Transverse colon (tissue), 4 donors: ENCODE measurements at regions not wholly inside any gene's neighbourhood (a gene's known extent, or its start where the extent isn't known, plus 50 kb on each side); places are given as distances from the start of the nearest gene placed in this dataset.

Experiments
- CTCF ChIP-seq, 5 experiments: fragments of 200-600 bp in 3 of 5; fragments of 450-650 bp in 2 of 5; sonication (generic) in 3 of 5; IDR thresholded peaks; 1 replicate in 2 of 5; 2 replicates in 3 of 5; pipeline ENCODE4 v1.5.1; 2016 to 2017; ENCODE audit warnings: antibody characterized with exemption in 5 of 5, inconsistent platforms in 3 of 5, mild to moderate bottlenecking in 2 of 5, moderate library complexity in 1 of 5
- EP300 ChIP-seq: sonication (generic); formaldehyde crosslinking; IDR thresholded peaks from one replicate; pipeline ENCODE4 v1.6.1; 2017; ENCODE audit warnings: antibody characterized with exemption, low read depth
- POLR2A ChIP-seq: fragments of 450-650 bp; IDR thresholded peaks from one replicate; pipeline ENCODE4 v1.6.1; 2016; ENCODE audit warnings: antibody characterized with exemption, mild to moderate bottlenecking, moderate library complexity
- POLR2AphosphoS5 ChIP-seq, 3 donors: sonication (generic); formaldehyde crosslinking; IDR thresholded peaks; one replicate each; pipeline ENCODE4 v1.6.1; 2016; ENCODE audit warnings: antibody characterized with exemption in 3 of 3

GRCh38 chr6:93069856-93070255 lies 349.5 kb downstream of the EPHA7 start:
- TF ChIP-seq POLR2A (no peak), CTCF (IDR thresholded peaks at IDR 0.05) (no peak), EP300 (no peak), POLR2AphosphoS5 (IDR thresholded peaks at IDR 0.05) (no peak)
